Osteocyte (in vitro differentiated cells): ENCODE measurements at regions not wholly inside any gene's neighbourhood (a gene's known extent, or its start where the extent isn't known, plus 50 kb on each side); places are given as distances from the start of the nearest gene placed in this dataset.

Experiments
- DNase-seq: peaks from one replicate; pipeline ENCODE4 v3.0.0; 2021; ENCODE audit warnings: mixed read lengths; ENCODE audit not compliant: unreplicated experiment; ENCODE audit errors: extremely low spot score
- H3K27ac Mint-ChIP-seq: one replicate; pipeline ENCODE4 v1.8.0; 2021; ENCODE audit warnings: mild to moderate bottlenecking, mixed read lengths; ENCODE audit not compliant: unreplicated experiment
- H3K27me3 Mint-ChIP-seq: one replicate; pipeline ENCODE4 v1.8.0; 2021; ENCODE audit warnings: mixed read lengths; ENCODE audit not compliant: unreplicated experiment
- H3K36me3 Mint-ChIP-seq: one replicate; pipeline ENCODE4 v1.8.0; 2021; ENCODE audit warnings: mixed read lengths; ENCODE audit not compliant: unreplicated experiment
- H3K4me1 Mint-ChIP-seq: one replicate; pipeline ENCODE4 v1.8.0; 2021; ENCODE audit warnings: mixed read lengths; ENCODE audit not compliant: unreplicated experiment
- H3K4me3 Mint-ChIP-seq: one replicate; pipeline ENCODE4 v1.8.0; 2021; ENCODE audit warnings: mild to moderate bottlenecking, moderate library complexity, mixed read lengths; ENCODE audit not compliant: unreplicated experiment
- H3K9me3 Mint-ChIP-seq: one replicate; pipeline ENCODE4 v1.8.0; 2021; ENCODE audit warnings: mixed read lengths; ENCODE audit not compliant: unreplicated experiment
- TF ChIP-seq, protein P1 (sequence below): fragments of 200-600 bp; sonication (generic); IDR thresholded peaks from 2 replicates; pipeline ENCODE4 v1.5.0; 2021; ENCODE audit warnings: antibody characterized with exemption, mild to moderate bottlenecking, moderate library complexity

GRCh38 chr12:25052914-25053211, 104.0 kb upstream of the BCAT1 start:
- no peak overlapping the region for H3K4me3 Mint-ChIP-seq
- no peaks in the 10 kb centered on the region for H3K36me3 Mint-ChIP-seq
- DNase-seq: no peak
- H3K9me3 Mint-ChIP-seq: no peaks in the 10 kb centered on the region
- no peak overlapping the region for H3K27ac Mint-ChIP-seq
- peaks cover 14% of the 10 kb centered on the region for H3K4me1 Mint-ChIP-seq
- TF ChIP-seq, protein P1, sequence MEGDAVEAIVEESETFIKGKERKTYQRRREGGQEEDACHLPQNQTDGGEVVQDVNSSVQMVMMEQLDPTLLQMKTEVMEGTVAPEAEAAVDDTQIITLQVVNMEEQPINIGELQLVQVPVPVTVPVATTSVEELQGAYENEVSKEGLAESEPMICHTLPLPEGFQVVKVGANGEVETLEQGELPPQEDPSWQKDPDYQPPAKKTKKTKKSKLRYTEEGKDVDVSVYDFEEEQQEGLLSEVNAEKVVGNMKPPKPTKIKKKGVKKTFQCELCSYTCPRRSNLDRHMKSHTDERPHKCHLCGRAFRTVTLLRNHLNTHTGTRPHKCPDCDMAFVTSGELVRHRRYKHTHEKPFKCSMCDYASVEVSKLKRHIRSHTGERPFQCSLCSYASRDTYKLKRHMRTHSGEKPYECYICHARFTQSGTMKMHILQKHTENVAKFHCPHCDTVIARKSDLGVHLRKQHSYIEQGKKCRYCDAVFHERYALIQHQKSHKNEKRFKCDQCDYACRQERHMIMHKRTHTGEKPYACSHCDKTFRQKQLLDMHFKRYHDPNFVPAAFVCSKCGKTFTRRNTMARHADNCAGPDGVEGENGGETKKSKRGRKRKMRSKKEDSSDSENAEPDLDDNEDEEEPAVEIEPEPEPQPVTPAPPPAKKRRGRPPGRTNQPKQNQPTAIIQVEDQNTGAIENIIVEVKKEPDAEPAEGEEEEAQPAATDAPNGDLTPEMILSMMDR: no peak
- peaks cover 6% of the 10 kb centered on the region for H3K27me3 Mint-ChIP-seq

DNA sequence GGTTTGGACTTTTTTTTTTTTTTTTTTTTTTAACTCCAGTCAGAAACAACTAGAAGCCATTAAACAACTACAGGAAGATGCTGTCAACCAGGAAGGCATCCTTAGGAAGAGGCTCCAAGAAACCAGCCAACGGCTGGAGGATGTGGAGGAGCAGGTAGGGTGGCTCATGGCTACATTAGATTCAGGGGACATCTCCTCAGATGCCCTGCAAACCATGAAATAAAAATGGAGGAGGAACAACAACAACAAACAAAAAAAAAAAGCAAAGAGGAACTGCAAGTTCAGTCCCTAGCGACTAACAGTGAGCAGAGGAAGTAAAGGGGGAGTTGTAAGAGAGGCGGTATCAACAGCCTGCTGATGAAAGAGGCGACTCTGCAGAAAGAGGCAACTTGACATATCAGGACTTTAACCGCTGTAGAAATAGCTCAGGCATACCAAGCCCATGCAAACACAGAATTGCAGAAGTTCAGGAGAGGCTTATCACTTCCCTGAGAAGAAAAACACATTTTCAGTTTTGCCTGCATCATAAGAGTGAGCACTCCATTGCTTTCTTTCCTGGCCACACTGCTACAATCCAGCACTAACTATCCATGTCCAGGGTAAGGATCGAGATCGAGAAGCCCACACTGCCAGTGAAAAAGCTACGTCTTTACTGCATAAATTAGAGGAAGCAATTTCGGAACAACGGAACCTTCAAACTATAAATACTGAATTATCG, 103.5 kb upstream of the BCAT1 start:
- Mint-ChIP-seq H3K4me1 (peaks cover 14% of the 10 kb centered on the region), H3K36me3 (no peaks in the 10 kb centered on the region), H3K4me3 (no peak overlapping the region), H3K9me3 (no peaks in the 10 kb centered on the region), H3K27ac (no peak overlapping the region), H3K27me3 (peaks cover 6% of the 10 kb centered on the region)
- DNase-seq: no peak
- TF ChIP-seq, protein P1: no peak

- Mint-ChIP-seq H3K36me3 (peaks cover 3% of the 10 kb centered on the region), H3K4me3 (no peak overlapping the region), H3K27ac (no peak overlapping the region), H3K9me3 (peaks cover 4% of the 10 kb centered on the region), H3K27me3 (peaks cover 6% of the 10 kb centered on the region), H3K4me1 (peaks cover 14% of the 10 kb centered on the region)
- no peak for DNase-seq
- TF ChIP-seq, protein P1: no peak
Observed at GRCh38 chr12:25051656-25052195, 102.8 kb upstream of the BCAT1 start.

DNA sequence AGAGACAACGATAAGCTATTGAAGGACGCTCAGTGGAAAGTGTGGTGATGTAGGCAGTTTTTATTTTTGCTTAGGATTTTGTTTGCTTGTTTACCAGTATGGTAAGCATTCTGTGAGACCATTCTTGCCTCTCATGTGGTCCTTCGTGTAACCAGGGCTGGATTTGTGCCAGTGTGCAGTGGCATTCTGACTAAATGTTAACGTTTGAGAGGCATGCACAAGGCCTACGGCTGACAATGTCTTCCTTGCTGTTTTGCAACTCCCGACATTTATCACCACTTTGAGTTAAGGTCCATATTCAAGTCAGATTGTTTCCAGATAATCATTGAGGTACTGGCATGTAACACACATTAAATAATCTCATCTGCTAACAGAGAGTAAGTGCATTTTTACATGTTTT, 102.3 kb upstream of the BCAT1 start:
- no peak overlapping the region for H3K27ac Mint-ChIP-seq

DNA sequence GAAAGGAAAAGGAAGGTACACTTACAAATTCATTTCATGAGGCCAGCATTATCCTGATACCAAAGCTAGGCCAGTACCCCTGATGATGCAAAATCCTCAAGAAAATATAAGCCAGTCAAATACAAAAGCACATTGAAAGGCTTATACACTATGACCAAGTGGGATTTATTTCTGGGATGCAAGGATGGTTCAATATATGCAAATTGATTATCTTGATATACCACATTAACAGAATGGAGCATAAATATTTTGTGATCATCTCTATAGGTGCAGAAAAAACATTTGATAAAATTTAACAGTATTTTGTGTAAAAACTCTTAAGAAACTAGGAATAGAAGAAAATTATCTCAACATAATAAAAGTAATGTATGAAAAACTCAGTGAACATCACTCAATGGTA, 97.0 kb upstream of the BCAT1 start:
- TF ChIP-seq, protein P1: no peak
- H3K4me1 Mint-ChIP-seq: peaks cover 4% of the 10 kb centered on the region
- H3K27ac Mint-ChIP-seq: no peak overlapping the region
- H3K4me3 Mint-ChIP-seq: no peak overlapping the region
- no peak for DNase-seq
- H3K9me3 Mint-ChIP-seq: peaks cover 19% of the 10 kb centered on the region
- peaks cover 15% of the 10 kb centered on the region for H3K36me3 Mint-ChIP-seq
- peaks cover 21% of the 10 kb centered on the region for H3K27me3 Mint-ChIP-seq

More for the DNA sequence above, 102.3 kb upstream of the BCAT1 start:
- Mint-ChIP-seq H3K9me3 (peaks cover 9% of the 10 kb centered on the region), H3K36me3 (peaks cover 9% of the 10 kb centered on the region), H3K4me3 (no peak overlapping the region), H3K4me1 (peaks cover 14% of the 10 kb centered on the region), H3K27me3 (peaks cover 6% of the 10 kb centered on the region)
- DNase-seq: no peak
- TF ChIP-seq, protein P1: no peak
